GM12874 (cell line): ENCODE measurements at regions not wholly inside any gene's neighbourhood (a gene's known extent, or its start where the extent isn't known, plus 50 kb on each side); places are given as distances from the start of the nearest gene placed in this dataset.

Experiments used
- TF ChIP-seq, protein P1 (sequence below): IDR thresholded peaks from 2 replicates; pipeline ENCODE4 v1.5.1; 2011; ENCODE audit warnings: low read depth, mild to moderate bottlenecking, control low read depth, low read length, moderate library complexity; ENCODE audit not compliant: insufficient read depth

DNA sequence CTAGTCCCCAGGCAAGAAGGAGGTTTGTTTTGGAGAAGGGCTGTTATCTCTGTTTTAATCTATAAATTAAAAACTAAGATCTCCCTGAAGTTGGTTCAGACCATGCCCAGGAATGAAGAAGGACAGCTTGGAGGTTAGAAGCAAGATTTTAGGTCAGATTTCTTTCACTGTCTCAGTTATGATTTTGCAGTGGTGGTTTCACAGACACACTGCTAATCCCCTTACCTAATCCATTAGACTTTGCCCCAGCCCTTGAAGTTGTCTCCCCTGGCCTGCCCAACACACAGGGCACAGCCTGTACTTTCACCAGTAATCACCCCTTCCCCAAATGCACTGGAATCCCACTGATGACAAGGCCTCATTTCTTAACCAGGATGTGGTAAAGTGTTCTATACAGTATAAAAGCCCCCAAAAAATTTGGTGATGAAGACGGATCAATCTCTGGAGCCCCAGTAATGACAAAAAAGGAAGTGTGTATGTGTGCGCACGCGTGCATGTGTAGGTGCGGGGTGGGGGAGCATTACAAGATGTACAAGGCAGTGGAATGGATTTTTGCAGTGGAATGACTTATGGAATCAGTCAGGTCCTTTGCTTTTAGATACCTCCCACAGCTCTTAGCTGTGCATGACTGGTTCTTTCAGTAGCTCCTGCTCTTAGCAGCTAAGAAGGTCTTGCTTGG is 73.1 kb upstream of the TERB2 start:
- TF ChIP-seq, protein P1, sequence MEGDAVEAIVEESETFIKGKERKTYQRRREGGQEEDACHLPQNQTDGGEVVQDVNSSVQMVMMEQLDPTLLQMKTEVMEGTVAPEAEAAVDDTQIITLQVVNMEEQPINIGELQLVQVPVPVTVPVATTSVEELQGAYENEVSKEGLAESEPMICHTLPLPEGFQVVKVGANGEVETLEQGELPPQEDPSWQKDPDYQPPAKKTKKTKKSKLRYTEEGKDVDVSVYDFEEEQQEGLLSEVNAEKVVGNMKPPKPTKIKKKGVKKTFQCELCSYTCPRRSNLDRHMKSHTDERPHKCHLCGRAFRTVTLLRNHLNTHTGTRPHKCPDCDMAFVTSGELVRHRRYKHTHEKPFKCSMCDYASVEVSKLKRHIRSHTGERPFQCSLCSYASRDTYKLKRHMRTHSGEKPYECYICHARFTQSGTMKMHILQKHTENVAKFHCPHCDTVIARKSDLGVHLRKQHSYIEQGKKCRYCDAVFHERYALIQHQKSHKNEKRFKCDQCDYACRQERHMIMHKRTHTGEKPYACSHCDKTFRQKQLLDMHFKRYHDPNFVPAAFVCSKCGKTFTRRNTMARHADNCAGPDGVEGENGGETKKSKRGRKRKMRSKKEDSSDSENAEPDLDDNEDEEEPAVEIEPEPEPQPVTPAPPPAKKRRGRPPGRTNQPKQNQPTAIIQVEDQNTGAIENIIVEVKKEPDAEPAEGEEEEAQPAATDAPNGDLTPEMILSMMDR: no peak
